Heart left ventricle (tissue), 16 donors: ENCODE measurements at regions not wholly inside any gene's neighbourhood (a gene's known extent, or its start where the extent isn't known, plus 50 kb on each side); places are given as distances from the start of the nearest gene placed in this dataset.

Experiments used
- ATAC-seq, 4 donors: fragments of 200-7000 bp; cut with Tn5 transposase; one replicate each; pipeline ENCODE4 v1.9.1; 2020 to 2022; ENCODE audit warnings: moderate library complexity in 4 of 4, mild to moderate bottlenecking in 3 of 4, moderate number of reproducible peaks in 1 of 4
- DNase-seq, 5 donors: peaks; one replicate each; pipeline ENCODE4 v3.0.0-alpha.2; 2020
- H3K27ac ChIP-seq, 12 donors: fragments of 200-600 bp; sonication (generic) in 4 of 12; one replicate each; pipeline versions ENCODE4 v1.5.0 to v1.8.0; 2016 to 2022; ENCODE audit warnings: mild to moderate bottlenecking in 2 of 12
- H3K27me3 ChIP-seq, 9 donors: fragments of 200-600 bp; sonication (generic) in 2 of 9; one replicate each; pipeline versions ENCODE4 v1.5.1 to v1.8.0; 2016 to 2022; ENCODE audit warnings: mild to moderate bottlenecking in 3 of 9
- H3K36me3 ChIP-seq, 9 donors: fragments of 200-600 bp; sonication (generic) in 2 of 9; one replicate each; pipeline versions ENCODE4 v1.5.0 to v1.8.0; 2018 to 2022; ENCODE audit warnings: mild to moderate bottlenecking in 2 of 9
- H3K4me1 ChIP-seq, 12 donors: fragments of 200-600 bp; sonication (generic) in 4 of 12; one replicate each; pipeline versions ENCODE4 v1.5.0 to v1.8.0; 2016 to 2022; ENCODE audit warnings: mild to moderate bottlenecking in 3 of 12
- H3K4me3 ChIP-seq, 12 donors: fragments of 200-600 bp; sonication (generic) in 4 of 12; one replicate each; pipeline versions ENCODE4 v1.5.0 to v1.8.0; 2017 to 2022; ENCODE audit warnings: mild to moderate bottlenecking in 9 of 12, moderate library complexity in 4 of 12
- H3K9me3 ChIP-seq, 12 donors: fragments of 200-600 bp; sonication (generic) in 4 of 12; one replicate each; pipeline versions ENCODE4 v1.5.0 to v1.8.0; 2016 to 2022; ENCODE audit warnings: mild to moderate bottlenecking in 1 of 12
- CTCF ChIP-seq, 12 donors: fragments of 200-600 bp; sonication (generic) in 4 of 12; IDR thresholded peaks; one replicate each; pipeline versions ENCODE4 v1.5.0 to v1.8.0; 2018 to 2022; ENCODE audit warnings: antibody characterized with exemption in 12 of 12, mild to moderate bottlenecking in 5 of 12
- POLR2A ChIP-seq, 2 donors: fragments of 450-650 bp; IDR thresholded peaks; one replicate each; pipeline ENCODE4 v1.6.1; 2017; ENCODE audit warnings: antibody characterized with exemption in 2 of 2, mild to moderate bottlenecking in 2 of 2, moderate library complexity in 2 of 2
- WGBS, 4 donors: extraction: QIAGEN DNeasy Blood & Tissue Kit in 2 of 4; methylation state at CpG; one replicate each; pipeline versions ENCODE4 v1.1.5 to v1.1.7; 2013 to 2018; 5-methylcytosine and 5-hydroxymethylcytosine counted together
- intact Hi-C, 10 donors: fragments of 100-400 bp; cut with DNase I; formaldehyde crosslinking; loops; one replicate each; pipeline versions ENCODE4 v1.11.1 to v1.14.2; 2022
- donor health status: ischemic (EF 13 %, LVEDD 7.1; RV severe dilation, severe dysfunction).
- donor health status: healthy with polysubstance abuse.
- donor health status: DM: no; HTN: yes; CAD: no.
- donor health status: DM: no; HTN: no; CAD: no.
- donor health status: ischemic (EF 25% LVEDD 6.9; RV normal size, moderate dysfunction).
- donor health status: ischemic (EF 25% LVEDD 5.7; RV mildly dilated, moderate dysfunction).
- donor health status: healthy.
- donor health status: DM: yes; HTN: yes; CAD: no.
- donor health status: ischemic (EF 35%, LVEDD 5.7; RV mildly dilated, moderate dysfunction).
- donor health status: nonischemic (EF 11% LVEDD 7.7; RV severe dilation, severe dysfunction).
- donor health status: DM: yes; HTN: yes; CAD: no.
- donor health status: PGD.
- donor health status: ischemic (EF 29% LVEDD 5.4; RV normal size, mild dysfunction).
- donor health status: nonischemic (EF 23%, LVEDD 6.1; RV moderate dilation, normal function).

GRCh38 chr4:37023996-37024395 is 220.5 kb upstream of the NWD2 start:
- Histone ChIP-seq H3K27me3 (no peaks in the 10 kb centered on the region), H3K9me3 (no peaks in the 10 kb centered on the region), H3K4me1 (no peaks in the 10 kb centered on the region), H3K27ac (no peak overlapping the region), H3K4me3 (no peak overlapping the region), H3K36me3 (no peaks in the 10 kb centered on the region)
- ATAC-seq (no peak), DNase-seq (no peak)
- intact Hi-C loops: no loop called here
- no peak for TF ChIP-seq POLR2A (IDR thresholded peaks at IDR 0.05)
- no peak for TF ChIP-seq CTCF (IDR thresholded peaks at IDR 0.05)

GRCh38 chr4:37040816-37041215 is 203.7 kb upstream of the NWD2 start:
- 62 to 71% (median 66%) methylated on average over 3 of the region's 3 CpGs for WGBS, 4 donors

GRCh38 chr4:37043342-37043741 is 201.2 kb upstream of the NWD2 start:
- H3K4me3 ChIP-seq: no peak overlapping the region
- H3K4me1 ChIP-seq: no peaks in the 10 kb centered on the region
- no peaks in the 10 kb centered on the region for H3K9me3 ChIP-seq
- intact Hi-C loops: no loop called here
- DNase-seq (no peak), ATAC-seq (no peak)
- H3K27ac ChIP-seq: no peak overlapping the region
- H3K36me3 ChIP-seq: no peaks in the 10 kb centered on the region
- TF ChIP-seq CTCF (IDR thresholded peaks at IDR 0.05) (no peak), POLR2A (IDR thresholded peaks at IDR 0.05) (no peak)
- H3K27me3 ChIP-seq: no peaks in the 10 kb centered on the region
- 89 to 97% (median 89%) methylated on average over 2 of the region's 2 CpGs for WGBS, 4 donors

More at GRCh38 chr4:37040816-37041215, 203.7 kb upstream of the NWD2 start:
- Histone ChIP-seq H3K9me3 (no peaks in the 10 kb centered on the region), H3K4me3 (no peak overlapping the region), H3K4me1 (no peaks in the 10 kb centered on the region), H3K27ac (no peak overlapping the region), H3K36me3 (no peaks in the 10 kb centered on the region), H3K27me3 (no peaks in the 10 kb centered on the region)
- no peak for ATAC-seq
- intact Hi-C loops: no loop called here
- DNase-seq: no peak
- no peak for TF ChIP-seq CTCF (IDR thresholded peaks at IDR 0.05)
- no peak for TF ChIP-seq POLR2A (IDR thresholded peaks at IDR 0.05)

- DNase-seq (no peak), ATAC-seq (no peak)
- Histone ChIP-seq H3K36me3 (no peaks in the 10 kb centered on the region), H3K9me3 (no peaks in the 10 kb centered on the region), H3K4me1 (no peaks in the 10 kb centered on the region), H3K27me3 (no peaks in the 10 kb centered on the region), H3K4me3 (no peak overlapping the region), H3K27ac (no peak overlapping the region)
- TF ChIP-seq POLR2A (IDR thresholded peaks at IDR 0.05): no peak
- TF ChIP-seq CTCF (IDR thresholded peaks at IDR 0.05): no peak
- WGBS, 4 donors: 74 to 88% (median 84%) methylated on average over 1 of the region's 1 CpG
- intact Hi-C loops: no loop called here
Observed at GRCh38 chr4:37051111-37051510, 193.4 kb upstream of the NWD2 start.
